Natural killer cell (primary cell): ENCODE measurements at regions not wholly inside any gene's neighbourhood (a gene's known extent, or its start where the extent isn't known, plus 50 kb on each side); places are given as distances from the start of the nearest gene placed in this dataset.

ENCODE experiments used
- ATAC-seq, 3 donors: fragments of 150-1000 bp in 2 of 3; fragments of 200-7000 bp in 1 of 3; cut with Tn5 transposase; 1 replicate in 1 of 3; 2 replicates in 2 of 3; pipeline ENCODE4 v1.10.0; 2021; ENCODE audit warnings: mild to moderate bottlenecking in 2 of 3, moderate library complexity in 2 of 3
- DNase-seq, 2 donors: peaks; one replicate each; pipeline versions ENCODE4 v3.0.0 to v3.0.0-alpha.2; 2013 to 2021; ENCODE audit warnings: mixed read lengths in 1 of 2
- H3K27ac ChIP-seq: one replicate; pipeline ENCODE4 v1.5.1; 2013; ENCODE audit warnings: mild to moderate bottlenecking, low read length
- H3K27me3 ChIP-seq: one replicate; pipeline ENCODE4 v1.6.1; 2013; ENCODE audit warnings: low read length; ENCODE audit not compliant: control insufficient read depth, insufficient read depth
- H3K36me3 ChIP-seq: one replicate; pipeline ENCODE4 v1.6.1; 2013; ENCODE audit warnings: low read length; ENCODE audit not compliant: control insufficient read depth, insufficient read depth
- H3K4me1 ChIP-seq: one replicate; pipeline ENCODE4 v1.6.1; 2013; ENCODE audit warnings: low read length; ENCODE audit not compliant: control insufficient read depth, insufficient read depth
- H3K4me3 ChIP-seq: one replicate; pipeline ENCODE4 v1.5.1; 2013; ENCODE audit warnings: low read length
- H3K9me3 ChIP-seq: one replicate; pipeline ENCODE4 v1.6.1; 2013; ENCODE audit warnings: low read length; ENCODE audit not compliant: control insufficient read depth, insufficient read depth
- H3K27ac Mint-ChIP-seq, 2 donors: one replicate each; pipeline ENCODE4 v1.8.0; 2022; ENCODE audit warnings: mild to moderate bottlenecking in 2 of 2, mixed read lengths in 2 of 2, moderate library complexity in 1 of 2
- H3K27me3 Mint-ChIP-seq, 2 donors: one replicate each; pipeline ENCODE4 v1.8.0; 2022; ENCODE audit warnings: low read depth in 2 of 2, mixed read lengths in 2 of 2
- H3K36me3 Mint-ChIP-seq: one replicate; pipeline ENCODE4 v1.8.0; 2022; ENCODE audit warnings: mixed read lengths
- H3K4me1 Mint-ChIP-seq, 2 donors: one replicate each; pipeline ENCODE4 v1.8.0; 2022; ENCODE audit warnings: mixed read lengths in 2 of 2
- H3K4me3 Mint-ChIP-seq: one replicate; pipeline ENCODE4 v1.8.0; 2022; ENCODE audit warnings: mild to moderate bottlenecking, moderate library complexity, mixed read lengths
- H3K9me3 Mint-ChIP-seq, 2 donors: one replicate each; pipeline ENCODE4 v1.8.0; 2022; ENCODE audit warnings: mixed read lengths in 2 of 2
- CTCF ChIP-seq: fragments of 200-600 bp; IDR thresholded peaks from one replicate; pipeline ENCODE4 v1.8.0; 2022; ENCODE audit warnings: antibody characterized with exemption
- WGBS: methylation state at CpG from one replicate; pipeline ENCODE4 v1.1.7; 2013; ENCODE audit warnings: missing lambda C conversion rate; ENCODE audit not compliant: insufficient coverage; 5-methylcytosine and 5-hydroxymethylcytosine counted together
- intact Hi-C: fragments of 100-400 bp; cut with micrococcal nuclease; formaldehyde crosslinking; loops from one replicate; pipeline ENCODE4 v1.14.2; 2022

GRCh38 chr10:109089779-109090178 is 833.5 kb downstream of the XPNPEP1 start:
- 80% methylated on average over 1 of the region's 3 CpGs for WGBS
- TF ChIP-seq CTCF, result no peak

GRCh38 chr10:109071539-109071938 is 851.8 kb downstream of the XPNPEP1 start:
- intact Hi-C loops, result no loop called here
- no peaks in the 10 kb centered on the region for H3K9me3 ChIP-seq
- DNase-seq (no peak), ATAC-seq (no peak)
- no peak overlapping the region for H3K27ac Mint-ChIP-seq
- H3K4me3 ChIP-seq, result no peak overlapping the region
- H3K4me1 Mint-ChIP-seq, result no peaks in the 10 kb centered on the region
- H3K27me3 ChIP-seq, result no peaks in the 10 kb centered on the region
- H3K4me3 Mint-ChIP-seq, result no peak overlapping the region
- no CpG with 5 or more reads among the region's 2 CpGs for WGBS
- H3K4me1 ChIP-seq, result no peaks in the 10 kb centered on the region
- TF ChIP-seq CTCF, result no peak
- peaks cover 20 to 24% of the 10 kb centered on the region in 2 donors for H3K9me3 Mint-ChIP-seq
- no peaks in the 10 kb centered on the region for H3K36me3 ChIP-seq
- no peak overlapping the region for H3K27ac ChIP-seq
- no peaks in the 10 kb centered on the region for H3K27me3 Mint-ChIP-seq
- H3K36me3 Mint-ChIP-seq, result peaks cover 6% of the 10 kb centered on the region

More at GRCh38 chr10:109089779-109090178, 833.5 kb downstream of the XPNPEP1 start:
- DNase-seq, result no peak
- Histone ChIP-seq H3K27ac (no peak overlapping the region), H3K4me1 (no peaks in the 10 kb centered on the region), H3K4me3 (no peak overlapping the region), H3K36me3 (no peaks in the 10 kb centered on the region), H3K27me3 (no peaks in the 10 kb centered on the region), H3K9me3 (no peaks in the 10 kb centered on the region)
- Mint-ChIP-seq H3K9me3 (peaks cover 6 to 9% of the 10 kb centered on the region in 2 donors), H3K27me3 (no peaks in the 10 kb centered on the region), H3K4me1 (no peaks in the 10 kb centered on the region), H3K4me3 (no peak overlapping the region), H3K27ac (no peak overlapping the region), H3K36me3 (no peaks in the 10 kb centered on the region)
- intact Hi-C loops, result no loop called here
- ATAC-seq, result no peak

GRCh38 chr10:109070492-109070891 is 852.8 kb downstream of the XPNPEP1 start:
- no peaks in the 10 kb centered on the region for H3K9me3 ChIP-seq
- no peak for ATAC-seq
- H3K4me1 ChIP-seq, result no peaks in the 10 kb centered on the region
- Mint-ChIP-seq H3K27ac (no peak overlapping the region), H3K4me1 (no peaks in the 10 kb centered on the region), H3K27me3 (no peaks in the 10 kb centered on the region), H3K36me3 (peaks cover 6% of the 10 kb centered on the region), H3K4me3 (no peak overlapping the region), H3K9me3 (peaks cover 21 to 27% of the 10 kb centered on the region in 2 donors)
- H3K27ac ChIP-seq, result no peak overlapping the region
- intact Hi-C loops, result no loop called here
- TF ChIP-seq CTCF, result no peak
- no peak overlapping the region for H3K4me3 ChIP-seq
- no peaks in the 10 kb centered on the region for H3K36me3 ChIP-seq
- H3K27me3 ChIP-seq, result no peaks in the 10 kb centered on the region
- no peak for DNase-seq

GRCh38 chr10:109067031-109067430 is 856.3 kb downstream of the XPNPEP1 start:
- Mint-ChIP-seq H3K27ac (no peak overlapping the region), H3K36me3 (peaks cover 6% of the 10 kb centered on the region), H3K27me3 (no peaks in the 10 kb centered on the region), H3K4me1 (no peaks in the 10 kb centered on the region), H3K4me3 (no peak overlapping the region), H3K9me3 (peaks cover 16 to 23% of the 10 kb centered on the region in 2 donors)
- H3K36me3 ChIP-seq, result no peaks in the 10 kb centered on the region
- no peaks in the 10 kb centered on the region for H3K9me3 ChIP-seq
- no peak overlapping the region for H3K27ac ChIP-seq
- DNase-seq (no peak), ATAC-seq (no peak)
- no peak overlapping the region for H3K4me3 ChIP-seq
- no peak for TF ChIP-seq CTCF
- intact Hi-C loops, result no loop called here
- no peaks in the 10 kb centered on the region for H3K27me3 ChIP-seq
- no peaks in the 10 kb centered on the region for H3K4me1 ChIP-seq
